GM12878 (cell line): ENCODE measurements at regions not wholly inside any gene's neighbourhood (a gene's known extent, or its start where the extent isn't known, plus 50 kb on each side); places are given as distances from the start of the nearest gene placed in this dataset.
A peak's percentile ranks its signal among the peaks of the same experiment; 100 is the strongest.

Experiments
- ATAC-seq: fragments of 200-7000 bp; cut with Tn5 transposase; 3 replicates; pipeline ENCODE4 v1.9.1; 2020; ENCODE audit warnings: mild to moderate bottlenecking, moderate library complexity
- BruUV-seq: library from RNA; stranded (reverse); fragments of 400-500 nt; replicated peaks from 2 replicates; lab custom pipeline; 2021; lab: Mats Ljungman, UMichigan
- CTCF ChIA-PET: fragments of 300-600 bp; sonication (Branson Sonifier 250); formaldehyde crosslinking; extraction: SDS; loops from one replicate; lab custom pipeline; 2021; ENCODE audit warnings: inconsistent platforms; lab: Yijun Ruan, JAX
- POLR2A ChIA-PET: fragments of 350-600 bp; formaldehyde crosslinking; extraction: SDS; loops from one replicate; lab custom pipeline; 2021; ENCODE audit warnings: inconsistent platforms; lab: Charles Lee
- RAD21 ChIA-PET: fragments of 300-600 bp; sonication (Branson Sonifier 250); formaldehyde crosslinking; loops from one replicate; lab custom pipeline; 2023; ENCODE audit warnings: antibody characterized with exemption; ENCODE audit not compliant: unreplicated experiment; lab: Charles Lee
- SMC1A ChIA-PET: fragments of 300-600 bp; sonication (Branson Sonifier 250); formaldehyde crosslinking; loops from one replicate; lab custom pipeline; 2023; ENCODE audit not compliant: unreplicated experiment, uncharacterized antibody; lab: Charles Lee
- DNase-seq: peaks from one replicate; pipeline ENCODE4 v3.0.0-alpha.2; 2011; ENCODE audit warnings: low read depth, low spot score
- FAIRE-seq: peaks from 3 replicates; lab custom pipeline; 2011; peaks lifted over from hg19 to GRCh38; lab: Jason Lieb, UNC
- H2AFZ ChIP-seq: 2 replicates; pipeline ENCODE4 v1.6.0; 2011; ENCODE audit warnings: low read depth, low read length, control low read depth; ENCODE audit not compliant: control insufficient read depth
- H3K27ac ChIP-seq: 2 replicates; pipeline ENCODE4 v1.5.1; 2011; ENCODE audit warnings: control low read depth; ENCODE audit not compliant: control insufficient read depth, insufficient read depth
- H3K27me3 ChIP-seq, 2 experiments: replicated peaks in 1 of 2; 2 replicates each; pipeline versions ENCODE4 v1.6.0 to v1.6.1; 2011; ENCODE audit warnings: low read length in 1 of 2; ENCODE audit not compliant: control insufficient read depth in 2 of 2, insufficient read depth in 2 of 2
- H3K36me3 ChIP-seq, 2 experiments: 2 replicates each; pipeline ENCODE4 v1.5.1; 2011; ENCODE audit warnings: low read length in 1 of 2; ENCODE audit not compliant: control insufficient read depth in 2 of 2, insufficient read depth in 2 of 2
- H3K4me1 ChIP-seq: 2 replicates; pipeline ENCODE4 v1.6.1; 2011; ENCODE audit warnings: mild to moderate bottlenecking, low read length, moderate library complexity, mixed read lengths; ENCODE audit not compliant: control insufficient read depth, insufficient read depth
- H3K4me2 ChIP-seq: 2 replicates; pipeline ENCODE4 v1.6.0; 2011; ENCODE audit warnings: control low read depth; ENCODE audit not compliant: control insufficient read depth, insufficient read depth
- H3K4me3 ChIP-seq: fragments of 200-600 bp; sonication (generic); 2 replicates; pipeline ENCODE4 v1.5.1; 2016
- H3K79me2 ChIP-seq: 2 replicates; pipeline ENCODE4 v1.6.0; 2011; ENCODE audit warnings: low read length; ENCODE audit not compliant: control insufficient read depth, insufficient read depth
- H3K9ac ChIP-seq: 2 replicates; pipeline ENCODE4 v1.8.0; 2011; ENCODE audit warnings: low read length, control low read depth, mixed read lengths; ENCODE audit not compliant: control insufficient read depth, insufficient read depth
- H3K9me3 ChIP-seq: replicated peaks from 3 replicates; pipeline ENCODE4 v1.5.1; 2011; ENCODE audit warnings: mild to moderate bottlenecking, low read length; ENCODE audit not compliant: control insufficient read depth, insufficient read depth
- H4K20me1 ChIP-seq: 2 replicates; pipeline ENCODE4 v1.6.0; 2011; ENCODE audit not compliant: control insufficient read depth, insufficient read depth
- CTCF ChIP-seq, 3 experiments: IDR thresholded peaks in 2 of 3; conservative IDR thresholded peaks in 1 of 3; 2 replicates each; pipeline ENCODE4 v1.5.1; 2011; ENCODE audit warnings: low read depth in 3 of 3, low read length in 3 of 3, mild to moderate bottlenecking in 3 of 3, control low read depth in 2 of 3, moderate library complexity in 2 of 3, inconsistent platforms in 1 of 3, mixed read lengths in 1 of 3; ENCODE audit not compliant: control insufficient read depth in 2 of 3, insufficient read depth in 1 of 3; ENCODE audit errors: extremely low read depth in 1 of 3
- STAT3 ChIP-seq: IDR thresholded peaks from 2 replicates; pipeline ENCODE4 v1.6.1; 2011; ENCODE audit warnings: low read depth, low read length, improper control_type of control experiment
- ZBTB11 ChIP-seq: fragments of 450-650 bp; formaldehyde crosslinking; IDR thresholded peaks from 2 replicates; pipeline ENCODE4 v1.5.0; 2022; ENCODE audit warnings: mild to moderate bottlenecking, missing genetic modification characterization
- WGBS: methylation state at CpG from one replicate; pipeline ENCODE4 v1.1.6; 2016; ENCODE audit warnings: low lambda C conversion rate; ENCODE audit not compliant: insufficient replicate concordance, insufficient coverage; ENCODE audit errors: missing lambda C conversion rate; 5-methylcytosine and 5-hydroxymethylcytosine counted together
- in situ Hi-C: fragments of 300-500 bp; cut with MboI; formaldehyde crosslinking; loops from 9 replicates; pipeline ENCODE4 v1.14.3; 2018; ENCODE audit warnings: mixed read lengths
- intact Hi-C: fragments of 100-400 bp; cut with micrococcal nuclease; formaldehyde crosslinking; loops from one replicate; pipeline ENCODE4 v1.14.2; 2022; ENCODE audit not compliant: unreplicated experiment

DNA sequence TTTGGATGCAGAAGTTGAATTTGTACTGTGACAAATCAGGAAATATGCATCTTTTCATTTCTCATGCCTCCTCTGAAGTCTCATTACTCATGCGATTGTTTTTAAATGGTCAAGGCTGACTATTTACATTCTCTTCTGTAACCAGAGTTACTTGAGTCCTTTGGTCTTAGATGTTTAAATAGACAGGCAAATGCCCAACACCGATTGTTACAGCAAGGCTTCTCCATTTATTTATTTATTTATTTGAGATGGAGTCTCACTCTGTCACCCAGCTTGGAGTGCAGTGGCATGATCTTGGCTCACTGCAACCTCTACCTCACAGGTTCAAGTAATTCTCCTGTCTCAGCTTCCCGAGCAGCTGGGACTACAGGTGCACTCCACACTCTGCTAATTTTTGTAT lies 72.7 kb upstream of the SLC28A3 start (continued):
- TF ChIP-seq ZBTB11: no peak

DNA sequence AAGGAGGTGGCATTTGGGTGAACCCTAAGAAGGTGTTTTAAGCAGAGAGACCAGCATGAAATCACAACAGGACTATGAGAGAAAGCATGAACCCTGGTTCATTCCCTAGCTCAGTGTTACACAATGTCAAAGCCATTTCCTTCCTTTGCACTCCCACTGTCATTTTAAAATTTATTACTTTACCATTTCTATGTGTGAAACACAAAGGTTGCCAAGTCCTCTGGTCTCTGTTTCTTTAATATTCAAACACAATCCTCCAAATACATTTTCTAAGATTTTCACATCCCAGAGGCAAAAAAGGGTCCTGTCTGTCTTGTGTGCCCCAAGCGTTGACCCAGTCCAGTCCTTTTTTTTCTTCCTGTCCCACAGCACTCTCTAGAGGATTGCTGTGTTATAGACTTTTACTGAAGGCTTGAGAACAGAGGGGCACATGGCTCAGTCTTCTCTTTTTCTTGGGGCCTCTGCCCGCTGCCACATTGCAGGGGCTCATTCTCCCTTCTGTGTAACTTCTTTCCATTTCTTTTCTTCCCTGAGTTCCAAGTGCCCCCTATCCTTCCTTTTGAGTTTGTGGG lies 78.6 kb upstream of the SLC28A3 start:
- H3K9ac ChIP-seq: no peak overlapping the region
- CTCF ChIA-PET: interaction anchor here (1.6 kb wide), 1 partner anchor 15 kb away, joined by 3 read pairs; no protein-coding TSS in a partner anchor

More for the DNA sequence above, 78.6 kb upstream of the SLC28A3 start:
- no peak for TF ChIP-seq STAT3
- TF ChIP-seq CTCF (IDR thresholded peaks at IDR 0.05 in 2 of 3, conservative IDR thresholded peaks at IDR 0.05 in 1 of 3; ENCODE audit: control insufficient read depth in 2 of 3, extremely low read depth in 1 of 3, insufficient read depth in 1 of 3, low read depth in 3 of 3, low read length in 3 of 3): peak in 1 of 3 experiments; percentile 4; a peak in 1 of 6 replicates
- FAIRE-seq (no peak), DNase-seq (no peak), ATAC-seq (no peak)
- H3K36me3 ChIP-seq: no peaks in the 10 kb centered on the region
- no TSS peak for BruUV-seq
- H3K4me1 ChIP-seq: no peaks in the 10 kb centered on the region
- no peak overlapping the region for H3K27ac ChIP-seq
- in situ Hi-C loops: no loop called here
- intact Hi-C loops: no loop called here
- ChIA-PET RAD21 (no interaction called here), SMC1A (no interaction called here), POLR2A (no interaction called here)
- H4K20me1 ChIP-seq: no peaks in the 10 kb centered on the region
- H3K4me2 ChIP-seq: no peak overlapping the region
- H3K4me3 ChIP-seq: no peak overlapping the region
- peaks cover 4% of the 10 kb centered on the region; the same call in 1 of the 3 replicates for H3K9me3 ChIP-seq
- peaks cover 0 to 1% of the 10 kb centered on the region in 2 experiments; a peak in 2 of 4 replicates for H3K27me3 ChIP-seq
- WGBS: 0% methylated on average over 2 of the region's 2 CpGs
- no peak overlapping the region for H2AFZ ChIP-seq
- H3K79me2 ChIP-seq: no peaks in the 10 kb centered on the region
